ENCODE measurements at regions not wholly inside any gene's neighbourhood (a gene's known extent, or its start where the extent isn't known, plus 50 kb on each side); places are given as distances from the start of the nearest gene placed in this dataset.
A peak's percentile ranks its signal among the peaks of the same experiment; 100 is the strongest.
"Not testable (repeated sequence)": the region's sequence is repeated elsewhere in the genome, so short reads cannot be mapped to it uniquely, and the experiment has no call there.

- DNase-seq = no peak
Observed at GRCh38 chr20:52049001-52049731, 142.4 kb downstream of the ZFP64 start.

DNA sequence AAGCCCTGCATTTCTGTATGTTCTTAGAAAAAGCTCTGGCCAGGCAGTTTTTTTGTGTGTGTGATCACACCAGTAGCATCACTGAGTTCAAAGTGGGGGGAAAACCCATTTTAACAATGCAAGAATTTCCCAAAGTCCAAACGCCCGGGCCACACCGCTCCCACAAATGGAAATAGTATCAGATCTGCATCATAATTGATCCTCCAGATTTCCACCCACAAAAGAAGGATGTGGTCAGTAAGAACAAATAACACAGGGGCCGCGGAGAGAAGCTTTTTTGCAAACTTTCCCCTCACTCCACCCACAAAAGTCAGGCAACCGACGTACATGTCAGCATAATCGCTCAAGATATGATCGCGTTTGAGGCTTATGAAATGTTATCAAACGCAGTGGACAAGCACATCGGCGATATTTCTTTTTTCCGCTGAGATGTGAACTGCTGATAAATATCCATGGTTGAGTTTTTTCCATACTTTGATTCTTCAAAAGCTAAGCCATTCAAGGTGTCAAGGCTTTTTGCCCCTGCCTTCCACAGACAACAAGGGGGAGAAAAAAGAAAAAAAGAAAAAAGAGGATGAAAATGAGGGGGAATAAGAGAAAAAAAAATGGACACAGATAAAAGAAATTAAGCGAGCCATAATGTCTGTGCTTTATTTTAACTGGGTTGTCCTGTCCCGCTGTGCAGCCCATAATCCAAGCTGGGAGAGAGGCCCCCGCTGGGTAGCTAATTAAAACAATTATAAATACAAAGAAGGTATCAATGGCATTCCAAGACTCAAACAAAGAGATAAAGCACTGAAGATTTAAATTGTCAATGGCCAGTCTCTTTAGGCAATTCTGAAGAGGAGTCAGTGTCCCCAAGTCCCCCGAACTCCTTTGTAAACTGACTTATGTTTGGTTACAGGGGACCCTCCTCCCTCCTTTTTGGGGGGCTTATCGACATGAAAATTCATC, 143.5 kb downstream of the ZFP64 start:
- no peak for DNase-seq

GRCh38 chr20:52041966-52042365, 149.6 kb downstream of the ZFP64 start:
- DNase-seq = no peak

- DNase-seq = no peak
Observed at GRCh38 chr20:52039790-52040189, 151.8 kb downstream of the ZFP64 start.

DNA sequence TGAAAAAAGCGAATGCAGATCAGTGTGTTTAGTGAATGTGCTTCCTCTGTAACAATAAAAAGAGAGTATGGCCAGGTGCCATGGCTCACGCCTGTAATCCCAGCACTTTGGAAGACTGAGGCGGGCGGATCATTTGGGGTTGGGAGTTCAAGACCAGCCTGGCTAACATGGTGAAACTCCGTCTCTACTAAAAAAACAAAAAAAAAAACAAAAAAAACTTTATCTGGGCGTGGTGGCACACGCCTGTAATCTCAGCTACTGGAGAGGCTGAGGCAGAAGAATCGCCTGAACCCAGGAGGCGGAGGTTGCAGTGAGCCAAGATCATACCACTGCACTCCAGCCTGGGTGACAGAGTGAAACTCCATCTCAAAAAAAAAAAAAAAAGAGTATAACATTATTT, 152.9 kb downstream of the ZFP64 start:
- DNase-seq = not testable (repeated sequence)

DNA sequence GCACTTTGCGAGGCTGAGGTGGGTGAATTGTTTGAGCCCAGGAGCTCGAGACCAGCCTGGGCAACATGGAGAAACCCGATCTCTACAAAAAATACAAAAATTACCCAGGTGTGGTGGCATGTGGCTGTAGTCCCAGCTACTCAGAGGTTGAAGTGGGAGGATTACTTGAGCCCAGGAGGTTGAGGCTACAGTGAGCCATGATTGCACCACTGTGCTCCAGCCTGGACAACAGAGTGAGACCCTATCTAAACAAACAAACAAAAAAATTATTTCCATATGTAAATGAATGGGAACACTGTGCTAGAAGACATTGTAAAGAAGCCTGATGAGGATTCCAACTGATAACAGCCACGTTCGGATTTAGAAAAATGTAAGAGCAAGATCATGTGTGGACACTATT, 154.2 kb downstream of the ZFP64 start:
- no peak for DNase-seq

DNA sequence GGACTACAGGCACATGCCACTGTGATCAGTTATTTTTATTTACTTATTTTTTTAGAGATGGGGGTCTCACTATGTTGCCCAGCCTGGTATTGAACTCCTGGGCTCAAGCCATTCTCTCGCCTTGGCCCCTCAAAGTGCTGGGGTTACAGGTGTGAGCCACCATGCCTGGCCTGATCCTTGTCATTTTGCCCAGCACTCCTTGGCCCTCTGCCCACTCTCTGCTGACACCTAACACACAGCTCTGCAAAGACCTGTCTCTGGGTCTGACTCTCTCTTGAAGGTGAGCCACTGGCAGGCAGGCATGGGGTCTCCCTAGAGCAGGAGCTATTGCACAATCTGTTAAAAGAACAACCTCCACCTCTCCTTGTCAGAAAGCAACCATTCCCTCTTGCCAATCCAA, 155.6 kb downstream of the ZFP64 start:
- no peak for DNase-seq

GRCh38 chr20:52035498-52035897, 156.1 kb downstream of the ZFP64 start:
- no peak for DNase-seq

- peak; percentile 47 to 53 for DNase-seq
Observed at GRCh38 chr20:52034581-52034980, 157.0 kb downstream of the ZFP64 start.

GRCh38 chr20:52033313-52033712, 158.3 kb downstream of the ZFP64 start:
- no peak for DNase-seq

- not testable (repeated sequence) for DNase-seq
Observed at GRCh38 chr20:52032304-52032683, 159.3 kb downstream of the ZFP64 start.

- DNase-seq = peak; percentile 43 to 58
Observed at GRCh38 chr20:52031563-52032303, 159.8 kb downstream of the ZFP64 start.

DNA sequence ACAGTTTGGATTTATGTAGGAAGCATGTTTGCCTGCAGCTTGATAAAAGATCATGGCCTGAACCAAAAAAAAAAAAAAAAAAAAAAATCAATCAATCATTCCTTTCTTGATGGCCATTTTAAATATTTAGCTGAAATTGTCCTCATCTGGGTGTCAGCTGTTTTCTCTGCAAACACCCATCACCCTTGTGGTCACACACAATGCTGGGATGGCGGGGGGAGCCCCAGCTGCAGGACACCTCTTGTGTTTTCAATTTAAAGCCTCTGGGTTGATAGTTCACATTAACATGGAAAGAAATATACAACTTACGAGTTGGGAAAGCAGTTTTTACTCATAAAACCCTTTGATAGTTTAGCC, 160.4 kb downstream of the ZFP64 start:
- no peak for DNase-seq

GRCh38 chr20:52029129-52029528, 162.4 kb downstream of the ZFP64 start:
- not testable (repeated sequence) for DNase-seq

DNA sequence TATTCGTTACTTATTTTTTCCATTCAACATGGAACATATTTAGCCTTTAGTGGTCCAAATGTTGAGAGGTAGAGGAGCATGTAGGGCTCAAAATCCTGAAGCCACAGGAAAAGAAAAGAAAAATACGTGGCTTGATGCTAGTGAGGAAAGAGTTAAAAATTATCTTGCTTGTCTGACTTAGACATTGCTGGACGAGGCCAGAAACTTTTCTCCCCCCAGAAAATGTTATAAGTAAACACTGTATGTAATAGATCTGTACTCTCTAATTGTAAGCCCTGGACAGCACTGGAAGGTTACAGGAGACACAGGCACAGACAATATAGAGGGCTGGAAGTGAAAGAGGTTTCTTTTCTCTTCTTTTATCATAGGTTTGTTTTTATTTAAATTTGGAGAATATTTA, 165.6 kb downstream of the ZFP64 start:
- no peak for DNase-seq

GRCh38 chr20:52019313-52019712, 172.3 kb downstream of the ZFP64 start:
- DNase-seq = no peak

DNA sequence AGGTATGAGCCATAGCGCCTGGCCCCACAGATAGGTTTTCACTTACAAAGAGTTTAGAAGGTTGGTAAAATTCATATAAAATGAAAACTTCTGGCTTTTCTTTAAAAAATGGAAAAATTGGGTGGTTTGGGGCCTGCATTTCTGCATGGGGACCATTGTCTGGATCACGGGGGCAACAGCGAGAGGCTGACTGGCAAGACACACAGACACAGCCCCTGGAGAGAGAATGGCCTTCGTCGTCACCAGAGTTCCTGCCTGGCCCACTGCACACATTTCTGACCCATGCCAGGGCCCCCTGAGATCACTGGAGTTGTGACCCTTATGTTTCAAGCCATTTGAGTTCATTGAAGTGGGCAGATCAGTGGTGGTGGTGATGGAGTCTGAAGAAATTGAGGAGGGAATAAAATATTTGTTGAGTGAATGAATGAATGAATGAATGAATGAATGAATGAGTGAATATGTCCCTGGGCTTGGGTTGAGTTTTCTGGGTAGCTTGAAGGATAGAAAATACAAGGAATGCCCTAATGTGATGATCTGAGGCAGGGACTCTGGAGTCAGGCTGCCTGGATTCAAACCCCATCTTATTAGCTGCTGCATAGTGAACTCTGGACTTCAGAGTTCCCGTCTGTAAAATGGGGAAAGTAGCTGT, 173.8 kb downstream of the ZFP64 start:
- DNase-seq = no peak

DNA sequence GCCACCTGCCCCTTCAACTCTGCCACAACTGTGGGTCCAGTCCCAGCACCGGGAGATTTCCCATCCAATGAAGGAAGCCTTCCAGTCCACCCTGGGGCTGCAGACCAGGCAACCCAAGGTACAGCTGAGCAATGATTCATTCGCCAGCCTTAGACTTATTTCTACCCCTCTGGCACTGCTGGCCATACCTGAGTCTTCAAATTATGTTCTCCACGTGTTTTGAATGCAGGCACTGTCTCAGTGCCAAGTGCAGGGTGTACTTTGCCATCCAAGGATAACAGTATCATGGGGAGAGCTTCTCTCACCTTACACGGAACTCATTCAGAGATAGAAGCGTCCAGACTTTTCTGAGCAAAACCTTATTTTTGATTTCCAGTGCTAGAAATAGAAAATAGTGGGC, 175.6 kb downstream of the ZFP64 start:
- no peak for DNase-seq

DNA sequence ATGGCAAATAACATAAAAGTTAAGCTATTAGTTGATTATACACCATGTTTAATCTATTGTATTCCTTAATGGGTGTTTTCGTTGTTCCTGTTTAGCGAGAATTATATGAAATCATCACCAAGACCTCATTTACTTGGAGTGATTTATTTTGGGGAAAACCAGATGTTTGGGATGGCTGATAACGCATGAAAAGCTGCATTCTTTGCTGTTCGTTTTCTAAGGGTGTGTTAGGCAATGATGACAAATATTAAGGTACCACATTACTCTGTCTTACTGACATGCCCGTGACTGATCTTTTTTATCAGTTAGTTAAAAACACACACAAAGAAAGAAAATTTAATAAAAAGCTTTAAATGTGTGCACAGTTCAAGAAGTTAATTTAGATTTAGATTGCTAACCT, 176.4 kb downstream of the ZFP64 start:
- DNase-seq = no peak

DNA sequence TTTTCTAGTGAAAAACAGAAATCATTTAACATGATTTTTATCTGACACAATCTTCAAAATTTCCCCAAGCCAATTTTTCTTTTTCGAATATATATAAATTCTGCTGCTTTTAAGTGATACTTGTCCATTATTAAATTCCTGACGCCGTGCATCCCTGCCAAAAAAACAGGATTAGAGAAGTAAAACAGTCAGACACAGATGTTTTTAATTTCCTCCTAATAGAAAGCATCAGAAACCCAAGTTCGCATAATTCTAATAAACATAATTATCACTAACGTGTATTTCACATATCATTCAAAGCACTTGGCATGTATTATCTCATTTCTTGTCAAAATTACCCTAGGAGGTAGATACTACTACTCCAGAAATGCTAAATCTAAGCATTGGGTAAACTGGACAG, 179.5 kb downstream of the ZFP64 start:
- DNase-seq = no peak

- DNase-seq = no peak
Observed at GRCh38 chr20:52011093-52011492, 180.5 kb downstream of the ZFP64 start.

- no peak for DNase-seq
Observed at GRCh38 chr20:52010541-52010940, 181.0 kb downstream of the ZFP64 start.

Data from right lung (tissue), 2 donors.